Vagina (tissue), 2 donors: ENCODE measurements at regions not wholly inside any gene's neighbourhood (a gene's known extent, or its start where the extent isn't known, plus 50 kb on each side); places are given as distances from the start of the nearest gene placed in this dataset.

Experiments used
- DNase-seq, 2 donors: peaks; one replicate each; pipeline ENCODE4 v3.0.0-alpha.2; 2017; ENCODE audit errors: extremely low spot score in 2 of 2
- H3K27ac ChIP-seq: fragments of 200-600 bp; sonication (generic); one replicate; pipeline ENCODE4 v1.5.1; 2019
- H3K27me3 ChIP-seq: fragments of 200-600 bp; sonication (generic); one replicate; pipeline ENCODE4 v1.5.1; 2019
- H3K36me3 ChIP-seq, 2 donors: fragments of 200-600 bp; sonication (generic); one replicate each; pipeline ENCODE4 v1.5.1; 2017 to 2019
- H3K4me1 ChIP-seq: fragments of 200-600 bp; sonication (generic); one replicate; pipeline ENCODE4 v1.5.1; 2019
- H3K4me3 ChIP-seq, 2 donors: fragments of 200-600 bp; sonication (generic); 1 replicate in 1 of 2; 2 replicates in 1 of 2; pipeline ENCODE4 v1.5.1; 2016 to 2019
- H3K9me3 ChIP-seq: fragments of 200-600 bp; sonication (generic); one replicate; pipeline ENCODE4 v1.5.1; 2019
- POLR2A ChIP-seq, 2 donors: fragments of 450-650 bp; IDR thresholded peaks; one replicate each; pipeline ENCODE4 v1.6.1; 2017; ENCODE audit warnings: antibody characterized with exemption in 2 of 2, mild to moderate bottlenecking in 2 of 2, moderate library complexity in 2 of 2
- POLR2AphosphoS5 ChIP-seq, 2 donors: sonication (generic); formaldehyde crosslinking; IDR thresholded peaks; one replicate each; pipeline ENCODE4 v1.9.0; 2017; ENCODE audit warnings: antibody characterized with exemption in 2 of 2, mild to moderate bottlenecking in 2 of 2, low read depth in 1 of 2; ENCODE audit not compliant: insufficient read depth in 1 of 2
- intact Hi-C: fragments of 100-400 bp; cut with DNase I; formaldehyde crosslinking; loops from one replicate; pipeline ENCODE4 v1.15.1; 2023
- TF ChIP-seq, protein P1 (sequence below), 3 experiments: fragments of 450-650 bp in 2 of 3; fragments of 200-600 bp in 1 of 3; sonication (generic) in 1 of 3; IDR thresholded peaks; one replicate each; pipeline ENCODE4 v1.5.1; 2017 to 2019; ENCODE audit warnings: antibody characterized with exemption in 3 of 3, mild to moderate bottlenecking in 2 of 3, moderate library complexity in 2 of 3

DNA sequence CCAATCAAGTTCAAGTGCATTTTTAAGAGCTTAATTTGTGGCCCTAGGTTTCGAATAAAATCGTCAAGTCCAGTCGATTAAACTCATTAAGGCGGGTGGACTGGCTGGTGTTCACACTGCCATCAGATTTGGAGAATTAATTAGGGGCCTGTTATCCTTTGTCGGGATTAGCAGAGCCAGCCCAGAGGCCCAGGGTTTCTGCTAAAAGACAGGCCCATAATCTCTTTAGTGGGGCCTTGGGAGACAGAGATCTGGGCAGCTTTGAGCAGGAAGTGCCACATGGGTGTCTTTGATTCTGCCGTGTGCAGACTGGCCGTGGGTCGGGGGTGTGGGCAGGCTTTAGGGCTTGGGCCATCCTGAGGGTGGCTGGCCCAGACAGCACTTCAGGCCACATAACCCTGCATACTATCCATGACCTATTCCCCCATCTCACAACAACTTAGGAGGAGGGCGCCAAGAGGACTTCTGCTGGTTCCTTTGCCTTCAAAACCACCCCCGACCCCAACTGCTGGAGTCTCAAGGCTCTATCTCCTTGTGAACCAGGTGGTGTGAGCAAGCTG lies 94.7 kb downstream of the PLXNA1 start:
- no peaks in the 10 kb centered on the region for H3K36me3 ChIP-seq
- no peak overlapping the region for H3K27ac ChIP-seq
- no peak for DNase-seq
- no peak overlapping the region for H3K4me3 ChIP-seq
- H3K9me3 ChIP-seq: no peaks in the 10 kb centered on the region
- intact Hi-C loops: no loop called here
- TF ChIP-seq POLR2A (IDR thresholded peaks at IDR 0.05) (no peak), POLR2AphosphoS5 (IDR thresholded peaks at IDR 0.05; ENCODE audit: insufficient read depth in 1 of 2, low read depth in 1 of 2) (no peak)
- peaks cover 18% of the 10 kb centered on the region for H3K4me1 ChIP-seq
- H3K27me3 ChIP-seq: no peaks in the 10 kb centered on the region

DNA sequence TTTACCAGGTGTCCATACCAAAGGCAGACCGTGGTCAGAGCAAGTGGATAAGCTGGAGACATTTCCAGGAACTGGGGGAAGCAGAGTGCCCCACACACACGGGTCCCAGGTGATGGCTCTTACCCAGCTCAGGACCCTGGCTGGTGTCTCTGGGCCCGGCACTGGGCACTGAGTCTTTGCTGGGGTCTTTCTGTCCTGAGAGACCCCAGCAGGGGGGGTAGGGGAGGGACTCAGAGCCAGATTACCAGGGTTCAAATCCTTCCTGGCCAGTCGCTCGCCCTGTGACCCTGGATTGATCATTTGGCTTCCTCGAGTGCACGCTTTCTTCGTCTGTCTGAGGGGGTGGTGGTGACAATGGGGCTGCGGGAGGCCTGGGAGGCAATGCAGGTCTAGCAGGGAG lies 95.7 kb downstream of the PLXNA1 start:
- H3K9me3 ChIP-seq: no peaks in the 10 kb centered on the region
- no peak overlapping the region for H3K27ac ChIP-seq
- DNase-seq: no peak
- no peak overlapping the region for H3K4me3 ChIP-seq
- peaks cover 7% of the 10 kb centered on the region for H3K4me1 ChIP-seq
- intact Hi-C loops: no loop called here
- TF ChIP-seq, protein P1, sequence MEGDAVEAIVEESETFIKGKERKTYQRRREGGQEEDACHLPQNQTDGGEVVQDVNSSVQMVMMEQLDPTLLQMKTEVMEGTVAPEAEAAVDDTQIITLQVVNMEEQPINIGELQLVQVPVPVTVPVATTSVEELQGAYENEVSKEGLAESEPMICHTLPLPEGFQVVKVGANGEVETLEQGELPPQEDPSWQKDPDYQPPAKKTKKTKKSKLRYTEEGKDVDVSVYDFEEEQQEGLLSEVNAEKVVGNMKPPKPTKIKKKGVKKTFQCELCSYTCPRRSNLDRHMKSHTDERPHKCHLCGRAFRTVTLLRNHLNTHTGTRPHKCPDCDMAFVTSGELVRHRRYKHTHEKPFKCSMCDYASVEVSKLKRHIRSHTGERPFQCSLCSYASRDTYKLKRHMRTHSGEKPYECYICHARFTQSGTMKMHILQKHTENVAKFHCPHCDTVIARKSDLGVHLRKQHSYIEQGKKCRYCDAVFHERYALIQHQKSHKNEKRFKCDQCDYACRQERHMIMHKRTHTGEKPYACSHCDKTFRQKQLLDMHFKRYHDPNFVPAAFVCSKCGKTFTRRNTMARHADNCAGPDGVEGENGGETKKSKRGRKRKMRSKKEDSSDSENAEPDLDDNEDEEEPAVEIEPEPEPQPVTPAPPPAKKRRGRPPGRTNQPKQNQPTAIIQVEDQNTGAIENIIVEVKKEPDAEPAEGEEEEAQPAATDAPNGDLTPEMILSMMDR (IDR thresholded peaks at IDR 0.05): no peak
- TF ChIP-seq POLR2A (IDR thresholded peaks at IDR 0.05): no peak
- TF ChIP-seq POLR2AphosphoS5 (IDR thresholded peaks at IDR 0.05; ENCODE audit: insufficient read depth in 1 of 2, low read depth in 1 of 2): no peak
- H3K27me3 ChIP-seq: no peaks in the 10 kb centered on the region
- H3K36me3 ChIP-seq: no peaks in the 10 kb centered on the region

DNA sequence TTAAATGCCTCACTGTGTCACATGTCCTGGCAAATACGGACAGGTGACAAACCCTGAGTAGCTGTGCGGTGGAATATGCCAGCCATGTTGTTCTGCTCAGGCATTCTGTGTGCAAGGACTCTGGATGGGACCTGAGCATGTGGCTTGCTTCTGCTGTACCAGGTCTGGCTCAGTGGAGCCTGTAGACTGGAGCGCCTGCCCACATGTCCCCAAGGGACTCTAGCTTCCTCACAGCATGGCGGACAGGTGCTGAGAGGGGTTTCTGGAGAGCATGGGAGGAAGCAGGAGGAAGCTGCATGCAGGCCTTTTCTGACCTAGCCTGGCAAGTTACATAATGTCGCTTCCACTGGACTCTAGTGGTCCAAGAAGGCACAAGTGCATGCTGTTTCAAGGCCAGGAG lies 96.3 kb downstream of the PLXNA1 start:
- DNase-seq: no peak
- TF ChIP-seq POLR2A (IDR thresholded peaks at IDR 0.05): no peak
- TF ChIP-seq, protein P1 (IDR thresholded peaks at IDR 0.05): no peak
- no peak for TF ChIP-seq POLR2AphosphoS5 (IDR thresholded peaks at IDR 0.05; ENCODE audit: insufficient read depth in 1 of 2, low read depth in 1 of 2)
- intact Hi-C loops: no loop called here
- Histone ChIP-seq H3K4me3 (no peak overlapping the region), H3K27ac (no peak overlapping the region), H3K4me1 (peaks cover 1% of the 10 kb centered on the region), H3K27me3 (no peaks in the 10 kb centered on the region), H3K36me3 (no peaks in the 10 kb centered on the region), H3K9me3 (no peaks in the 10 kb centered on the region)

DNA sequence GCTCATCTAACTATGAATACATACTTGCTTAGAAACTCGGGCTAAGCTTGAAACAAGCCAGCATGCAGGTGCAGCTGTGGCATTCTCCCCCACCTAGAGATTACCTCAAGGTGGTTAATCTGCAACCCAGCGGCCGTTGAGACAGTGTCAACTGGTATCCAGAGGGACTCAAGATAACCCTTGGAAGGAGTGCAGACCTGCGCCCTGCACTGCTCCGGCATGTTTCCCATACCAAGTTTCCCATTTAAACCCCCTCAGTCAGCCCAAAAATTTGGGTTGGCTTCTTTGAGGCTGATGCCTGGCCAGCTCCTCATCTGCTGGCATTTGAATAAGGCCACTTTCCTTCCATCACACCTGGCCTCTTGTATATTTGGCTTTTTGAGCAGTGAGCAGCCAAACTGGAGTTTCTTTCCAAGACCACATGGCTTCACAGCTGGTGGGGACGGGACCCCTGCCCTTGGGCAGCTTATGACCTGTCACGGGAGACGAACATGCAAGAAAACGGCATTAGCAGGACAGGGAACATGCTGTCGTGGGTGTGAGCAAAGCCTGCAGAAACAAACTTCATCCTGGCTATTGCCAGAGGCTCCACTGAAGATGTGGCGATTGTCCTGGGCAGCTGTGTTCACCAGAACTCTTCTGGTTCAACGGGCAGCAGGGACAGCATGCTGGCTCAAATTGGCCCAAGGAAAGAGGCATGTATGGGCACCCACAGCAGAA lies 98.2 kb downstream of the PLXNA1 start:
- no peaks in the 10 kb centered on the region for H3K9me3 ChIP-seq
- no peak overlapping the region for H3K4me3 ChIP-seq
- H3K27ac ChIP-seq: no peak overlapping the region
- H3K4me1 ChIP-seq: no peaks in the 10 kb centered on the region
- DNase-seq: no peak
- intact Hi-C loops: no loop called here
- H3K27me3 ChIP-seq: no peaks in the 10 kb centered on the region
- TF ChIP-seq, protein P1 (IDR thresholded peaks at IDR 0.05): no peak
- TF ChIP-seq POLR2AphosphoS5 (IDR thresholded peaks at IDR 0.05; ENCODE audit: insufficient read depth in 1 of 2, low read depth in 1 of 2): no peak
- TF ChIP-seq POLR2A (IDR thresholded peaks at IDR 0.05): no peak
- no peaks in the 10 kb centered on the region for H3K36me3 ChIP-seq

DNA sequence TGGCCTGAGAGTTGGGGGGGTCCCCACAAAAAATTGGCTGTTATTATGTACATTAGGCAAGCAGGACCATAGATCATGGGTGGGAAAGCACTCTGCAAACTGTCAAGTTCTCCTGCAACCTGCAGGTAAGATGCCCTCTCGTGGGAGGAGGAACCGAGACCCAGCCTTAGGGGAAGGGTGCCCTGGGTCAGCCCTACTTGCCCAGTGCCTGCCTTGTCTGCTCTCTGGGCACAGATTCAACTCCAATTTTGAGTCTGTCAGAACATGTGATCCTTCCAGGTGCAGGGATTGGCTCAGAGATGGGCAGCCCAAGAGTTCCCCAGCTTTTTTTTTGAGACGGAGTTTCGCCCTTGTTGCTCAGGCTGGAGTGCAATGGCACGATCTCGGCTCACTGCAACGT lies 99.2 kb downstream of the PLXNA1 start:
- Histone ChIP-seq H3K9me3 (no peaks in the 10 kb centered on the region), H3K4me1 (no peaks in the 10 kb centered on the region), H3K27me3 (no peaks in the 10 kb centered on the region), H3K4me3 (no peak overlapping the region), H3K36me3 (no peaks in the 10 kb centered on the region), H3K27ac (no peak overlapping the region)
- DNase-seq: no peak
- intact Hi-C loops: no loop called here
- TF ChIP-seq, protein P1 (IDR thresholded peaks at IDR 0.05): no peak
